GM10266 (cell line): ENCODE measurements at regions not wholly inside any gene's neighbourhood (a gene's known extent, or its start where the extent isn't known, plus 50 kb on each side); places are given as distances from the start of the nearest gene placed in this dataset.

ENCODE experiments used
- DNase-seq: peaks from one replicate; pipeline ENCODE4 v3.0.0; 2012; ENCODE audit errors: extremely low spot score
- TF ChIP-seq, protein P1 (sequence below): IDR thresholded peaks from 2 replicates; pipeline ENCODE4 v1.5.1; 2012; ENCODE audit warnings: mild to moderate bottlenecking, low read depth; ENCODE audit not compliant: control insufficient read depth, insufficient read depth; ENCODE audit errors: missing control alignments

DNA sequence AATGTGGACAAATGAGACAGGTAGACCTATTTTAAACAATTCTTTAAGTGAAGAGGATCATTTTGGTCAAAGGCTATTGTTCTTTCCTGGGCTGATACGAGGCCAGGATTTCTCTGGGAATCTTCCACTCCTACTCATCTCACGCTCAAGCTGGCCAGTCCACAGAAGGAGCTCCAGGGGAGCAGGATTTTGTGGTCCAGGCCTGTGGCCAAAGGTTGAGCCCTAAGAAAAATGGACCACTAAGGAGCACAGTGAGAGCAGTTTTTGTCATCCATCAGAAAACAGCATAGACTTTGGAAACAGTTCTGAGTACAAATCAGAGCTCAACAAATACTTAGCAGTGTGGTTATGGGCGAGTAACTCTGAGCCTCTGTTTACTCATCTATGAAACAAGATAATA is 260.2 kb upstream of the RUNX1 start:
- no peak for DNase-seq
- TF ChIP-seq, protein P1, sequence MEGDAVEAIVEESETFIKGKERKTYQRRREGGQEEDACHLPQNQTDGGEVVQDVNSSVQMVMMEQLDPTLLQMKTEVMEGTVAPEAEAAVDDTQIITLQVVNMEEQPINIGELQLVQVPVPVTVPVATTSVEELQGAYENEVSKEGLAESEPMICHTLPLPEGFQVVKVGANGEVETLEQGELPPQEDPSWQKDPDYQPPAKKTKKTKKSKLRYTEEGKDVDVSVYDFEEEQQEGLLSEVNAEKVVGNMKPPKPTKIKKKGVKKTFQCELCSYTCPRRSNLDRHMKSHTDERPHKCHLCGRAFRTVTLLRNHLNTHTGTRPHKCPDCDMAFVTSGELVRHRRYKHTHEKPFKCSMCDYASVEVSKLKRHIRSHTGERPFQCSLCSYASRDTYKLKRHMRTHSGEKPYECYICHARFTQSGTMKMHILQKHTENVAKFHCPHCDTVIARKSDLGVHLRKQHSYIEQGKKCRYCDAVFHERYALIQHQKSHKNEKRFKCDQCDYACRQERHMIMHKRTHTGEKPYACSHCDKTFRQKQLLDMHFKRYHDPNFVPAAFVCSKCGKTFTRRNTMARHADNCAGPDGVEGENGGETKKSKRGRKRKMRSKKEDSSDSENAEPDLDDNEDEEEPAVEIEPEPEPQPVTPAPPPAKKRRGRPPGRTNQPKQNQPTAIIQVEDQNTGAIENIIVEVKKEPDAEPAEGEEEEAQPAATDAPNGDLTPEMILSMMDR = no peak

- TF ChIP-seq, protein P1 = no peak
- no peak for DNase-seq
Measured at GRCh38 chr21:35303085-35303484, 254.0 kb upstream of the RUNX1 start.

DNA sequence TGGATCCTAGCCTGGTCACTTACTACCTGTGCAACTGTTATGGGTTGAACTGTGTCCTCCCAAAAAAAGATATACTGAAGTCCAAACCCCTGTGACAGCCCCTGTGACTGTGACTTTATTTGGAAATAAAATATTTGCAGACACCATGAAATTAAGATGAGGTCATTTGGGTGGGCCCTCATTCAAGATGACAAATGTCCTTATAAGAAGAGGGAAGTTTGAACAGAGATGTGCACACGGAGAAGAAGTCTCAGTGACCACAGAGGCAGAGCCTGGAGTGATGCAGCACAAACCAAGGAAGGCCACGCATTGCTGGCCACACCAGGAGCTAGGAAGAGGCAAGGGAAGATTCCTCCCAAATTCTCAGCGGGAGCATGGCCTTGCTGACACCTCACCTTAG is 249.7 kb upstream of the RUNX1 start:
- TF ChIP-seq, protein P1 = no peak
- DNase-seq = no peak

GRCh38 chr21:35297665-35298064 is 248.6 kb upstream of the RUNX1 start:
- no peak for DNase-seq

GRCh38 chr21:35294231-35294898 is 245.3 kb upstream of the RUNX1 start:
- no peak for DNase-seq
- TF ChIP-seq, protein P1 = no peak

More at GRCh38 chr21:35297665-35298064, 248.6 kb upstream of the RUNX1 start:
- TF ChIP-seq, protein P1 = no peak

- TF ChIP-seq, protein P1 = no peak
- no peak for DNase-seq
Measured at GRCh38 chr21:35291973-35292627, 243.0 kb upstream of the RUNX1 start.

GRCh38 chr21:35291034-35291433 is 241.9 kb upstream of the RUNX1 start:
- DNase-seq = no peak
- TF ChIP-seq, protein P1 = no peak
